Stimulated activated naive CD8-positive, alpha-beta T cell treated with anti-CD3 and anti-CD28 coated beads, Interleukin-15, Interleukin-2, amounts not matched to agents 100 U/mL and 50 U/mL, for 24 hours (primary cell): ENCODE measurements at regions not wholly inside any gene's neighbourhood (a gene's known extent, or its start where the extent isn't known, plus 50 kb on each side); places are given as distances from the start of the nearest gene placed in this dataset.
"Not testable (repeated sequence)": the region's sequence is repeated elsewhere in the genome, so short reads cannot be mapped to it uniquely, and the experiment has no call there.

ENCODE experiments used
- ATAC-seq: fragments of 150-1000 bp; cut with Tn5 transposase; one replicate; pipeline ENCODE4 v1.10.0; 2021
- DNase-seq: peaks from one replicate; pipeline ENCODE4 v3.0.0; 2021

GRCh38 chr11:46181843-46182424, 60.7 kb upstream of the PHF21A start:
- no peak for DNase-seq
- ATAC-seq, result no peak

GRCh38 chr11:46181387-46181786, 60.1 kb upstream of the PHF21A start:
- DNase-seq, result no peak
- no peak for ATAC-seq

GRCh38 chr11:46180736-46181135, 59.5 kb upstream of the PHF21A start:
- ATAC-seq (no peak), DNase-seq (no peak)

- ATAC-seq (no peak), DNase-seq (no peak)
Measured at GRCh38 chr11:46178513-46178912, 57.3 kb upstream of the PHF21A start.

- no peak for ATAC-seq
- DNase-seq, result no peak
Measured at GRCh38 chr11:46176421-46176820, 55.2 kb upstream of the PHF21A start.

- no peak for DNase-seq
Measured at GRCh38 chr11:46175401-46176002, 54.2 kb upstream of the PHF21A start.

GRCh38 chr11:46171693-46172092, 50.4 kb upstream of the PHF21A start:
- not testable (repeated sequence) for ATAC-seq, DNase-seq

More at GRCh38 chr11:46175401-46176002, 54.2 kb upstream of the PHF21A start:
- ATAC-seq, result no peak
